HL-60 (cell line): ENCODE measurements at regions not wholly inside any gene's neighbourhood (a gene's known extent, or its start where the extent isn't known, plus 50 kb on each side); places are given as distances from the start of the nearest gene placed in this dataset.

ENCODE experiments used
- DNase-seq, 2 experiments: peaks; one replicate each; pipeline ENCODE4 v3.0.0-alpha.2; 2010 to 2020; ENCODE audit warnings: low read depth in 1 of 2, low spot score in 1 of 2
- H3K27ac ChIP-seq: fragments of 250-450 bp; sonication (Bioruptor Pico); replicated peaks from 2 replicates; pipeline ENCODE4 v1.5.1; 2020; ENCODE audit warnings: mild to moderate bottlenecking, moderate library complexity
- H3K27me3 ChIP-seq: fragments of 250-450 bp; sonication (Bioruptor Pico); 2 replicates; pipeline ENCODE4 v1.5.1; 2021; ENCODE audit warnings: mild to moderate bottlenecking, moderate library complexity; ENCODE audit not compliant: insufficient read depth, poor library complexity, severe bottlenecking
- H3K4me3 ChIP-seq: replicated peaks from 2 replicates; pipeline ENCODE4 v1.5.1; 2011; ENCODE audit warnings: mild to moderate bottlenecking, control low read depth, low read length; ENCODE audit not compliant: insufficient read depth
- CTCF ChIP-seq: IDR thresholded peaks from one replicate; pipeline ENCODE4 v1.5.1; 2011; ENCODE audit warnings: low read length, control low read depth, inconsistent platforms; ENCODE audit not compliant: insufficient read depth
- GABPA ChIP-seq: IDR thresholded peaks from 2 replicates; pipeline ENCODE4 v1.6.1; 2012; ENCODE audit warnings: low read depth
- POLR2AphosphoS5 ChIP-seq: IDR thresholded peaks from 2 replicates; pipeline ENCODE4 v1.6.1; 2012; ENCODE audit warnings: low read depth
- REST ChIP-seq: IDR thresholded peaks from 2 replicates; pipeline ENCODE4 v1.6.1; 2012; ENCODE audit warnings: low read depth; ENCODE audit not compliant: insufficient replicate concordance
- SPI1 ChIP-seq: IDR thresholded peaks from 2 replicates; pipeline ENCODE4 v1.6.1; 2012; ENCODE audit warnings: low read depth, mild to moderate bottlenecking, borderline replicate concordance

- no peak for DNase-seq
Observed at GRCh38 chr6:33934731-33935270, 131.0 kb upstream of the MLN start.

GRCh38 chr6:33933101-33933500 lies 129.3 kb upstream of the MLN start:
- Histone ChIP-seq H3K4me3 (no peak overlapping the region), H3K27ac (no peak overlapping the region), H3K27me3 (no peaks in the 10 kb centered on the region)
- TF ChIP-seq SPI1 (no peak), CTCF (no peak), GABPA (no peak), REST (no peak)
- no peak for DNase-seq

More at GRCh38 chr6:33934731-33935270, 131.0 kb upstream of the MLN start:
- H3K4me3 ChIP-seq = no peak overlapping the region
- no peaks in the 10 kb centered on the region for H3K27me3 ChIP-seq
- H3K27ac ChIP-seq = no peak overlapping the region
- TF ChIP-seq GABPA (no peak), CTCF (no peak), SPI1 (no peak), POLR2AphosphoS5 (no peak), REST (no peak)

GRCh38 chr6:33931799-33932198 lies 128.0 kb upstream of the MLN start:
- DNase-seq = no peak
- TF ChIP-seq CTCF = no peak
- TF ChIP-seq POLR2AphosphoS5 = no peak
- no peak for TF ChIP-seq GABPA
- no peak for TF ChIP-seq REST
- no peak for TF ChIP-seq SPI1
- Histone ChIP-seq H3K27me3 (no peaks in the 10 kb centered on the region), H3K4me3 (no peak overlapping the region), H3K27ac (no peak overlapping the region)
